ENCODE measurements at regions not wholly inside any gene's neighbourhood (a gene's known extent, or its start where the extent isn't known, plus 50 kb on each side); places are given as distances from the start of the nearest gene placed in this dataset.

DNA sequence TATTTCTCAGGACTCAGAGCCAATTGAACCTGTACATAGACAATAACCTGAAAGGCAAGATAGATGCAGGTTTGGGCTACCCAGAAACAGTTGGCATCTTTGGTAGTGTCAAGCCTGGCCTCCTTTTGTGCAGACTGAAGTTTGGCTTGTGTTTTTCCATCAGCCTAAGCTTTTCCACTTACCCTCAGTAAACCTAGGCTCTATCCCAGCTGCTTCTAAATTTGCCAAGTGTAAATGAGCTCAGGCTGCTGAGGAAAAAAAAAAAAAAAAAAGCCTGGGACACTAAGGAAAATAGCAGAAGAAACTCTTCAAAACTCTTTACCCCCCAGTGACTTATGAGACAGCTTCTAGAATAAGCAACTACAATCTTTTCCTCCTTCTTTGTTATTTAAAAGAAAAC, 316.3 kb upstream of the SORCS1 start:
- Histone ChIP-seq H3K79me1 (ENCODE audit: low read depth in 1 of 2, low read length in 2 of 2) (no peaks in the 10 kb centered on the region), H3K9me3 (ENCODE audit: control insufficient read depth, insufficient read depth, low read length) (peaks cover 11% of the 10 kb centered on the region), H2BK20ac (ENCODE audit: low read depth, low read length) (no peak overlapping the region), H3K27me3 (ENCODE audit: control insufficient read depth, insufficient read depth, low read length) (no peaks in the 10 kb centered on the region), H3K36me3 (ENCODE audit: control insufficient read depth, insufficient read depth, low read length) (no peaks in the 10 kb centered on the region), H3K4me2 (ENCODE audit: low read depth, low read length) (no peak overlapping the region), H3K27ac (ENCODE audit: insufficient read depth, low read length) (no peak overlapping the region), H3K4me3 (ENCODE audit: insufficient read depth, low read depth, low read length) (no peak overlapping the region), H2BK15ac (ENCODE audit: low read depth, low read length) (no peak overlapping the region), H2AK5ac (ENCODE audit: low read depth, low read length) (no peak overlapping the region), H3K4me1 (ENCODE audit: control insufficient read depth, insufficient read depth, low read length) (no peaks in the 10 kb centered on the region), H4K20me1 (ENCODE audit: insufficient read depth, low read length) (no peaks in the 10 kb centered on the region), H3K4ac (ENCODE audit: low read depth, low read length) (no peak overlapping the region), H4K8ac (ENCODE audit: low read depth in 2 of 2, low read length in 2 of 2) (no peak overlapping the region), H3K23ac (ENCODE audit: low read depth, low read length) (no peak overlapping the region), H3K9me1 (ENCODE audit: insufficient read depth, low read length) (no peaks in the 10 kb centered on the region), H2BK120ac (ENCODE audit: low read depth, low read length) (no peak overlapping the region), H3K56ac (ENCODE audit: extremely low read depth, insufficient read depth, low read length) (no peak overlapping the region), H3K18ac (ENCODE audit: low read depth, low read length) (no peak overlapping the region), H2BK5ac (ENCODE audit: low read depth, low read length, poor library complexity, severe bottlenecking) (no peak overlapping the region), H4K5ac (ENCODE audit: low read depth, low read length) (no peak overlapping the region), H3K14ac (replicated peaks; ENCODE audit: low read depth, low read length) (no peak overlapping the region), H3K9ac (ENCODE audit: low read depth, low read length) (no peak overlapping the region), H2AK9ac (replicated peaks; ENCODE audit: low read depth, low read length, poor library complexity) (no peak overlapping the region), H2AFZ (replicated peaks; ENCODE audit: low read length, poor library complexity) (no peak overlapping the region), H4K91ac (ENCODE audit: insufficient read depth, low read depth, low read length) (no peak overlapping the region)
- TF ChIP-seq, protein P1, sequence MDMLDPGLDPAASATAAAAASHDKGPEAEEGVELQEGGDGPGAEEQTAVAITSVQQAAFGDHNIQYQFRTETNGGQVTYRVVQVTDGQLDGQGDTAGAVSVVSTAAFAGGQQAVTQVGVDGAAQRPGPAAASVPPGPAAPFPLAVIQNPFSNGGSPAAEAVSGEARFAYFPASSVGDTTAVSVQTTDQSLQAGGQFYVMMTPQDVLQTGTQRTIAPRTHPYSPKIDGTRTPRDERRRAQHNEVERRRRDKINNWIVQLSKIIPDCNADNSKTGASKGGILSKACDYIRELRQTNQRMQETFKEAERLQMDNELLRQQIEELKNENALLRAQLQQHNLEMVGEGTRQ (IDR thresholded peaks at IDR 0.05; ENCODE audit: low read depth, low read length), result no peak
- TF ChIP-seq SMC3 (IDR thresholded peaks at IDR 0.05; ENCODE audit: low read depth, low read length), result no peak
- TF ChIP-seq NFE2L2 (IDR thresholded peaks at IDR 0.05; ENCODE audit: low read depth, low read length), result no peak
- no peak for TF ChIP-seq RCOR1 (IDR thresholded peaks at IDR 0.05; ENCODE audit: insufficient replicate concordance, low read length)
- no peak for TF ChIP-seq MAFK (IDR thresholded peaks at IDR 0.05; ENCODE audit: low read depth, low read length)
- no peak for TF ChIP-seq RFX5 (IDR thresholded peaks at IDR 0.05; ENCODE audit: low read depth, low read length)
- TF ChIP-seq FOS (IDR thresholded peaks at IDR 0.05; ENCODE audit: low read depth, low read length), result no peak
- no peak for TF ChIP-seq RAD21 (IDR thresholded peaks at IDR 0.05; ENCODE audit: low read length)
- TF ChIP-seq, protein P2, sequence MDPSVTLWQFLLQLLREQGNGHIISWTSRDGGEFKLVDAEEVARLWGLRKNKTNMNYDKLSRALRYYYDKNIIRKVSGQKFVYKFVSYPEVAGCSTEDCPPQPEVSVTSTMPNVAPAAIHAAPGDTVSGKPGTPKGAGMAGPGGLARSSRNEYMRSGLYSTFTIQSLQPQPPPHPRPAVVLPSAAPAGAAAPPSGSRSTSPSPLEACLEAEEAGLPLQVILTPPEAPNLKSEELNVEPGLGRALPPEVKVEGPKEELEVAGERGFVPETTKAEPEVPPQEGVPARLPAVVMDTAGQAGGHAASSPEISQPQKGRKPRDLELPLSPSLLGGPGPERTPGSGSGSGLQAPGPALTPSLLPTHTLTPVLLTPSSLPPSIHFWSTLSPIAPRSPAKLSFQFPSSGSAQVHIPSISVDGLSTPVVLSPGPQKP (IDR thresholded peaks at IDR 0.05; ENCODE audit: borderline replicate concordance, low read depth, low read length), result no peak
- TF ChIP-seq CHD1 (IDR thresholded peaks at IDR 0.05; ENCODE audit: low read depth, low read length), result no peak
- TF ChIP-seq, protein P3, sequence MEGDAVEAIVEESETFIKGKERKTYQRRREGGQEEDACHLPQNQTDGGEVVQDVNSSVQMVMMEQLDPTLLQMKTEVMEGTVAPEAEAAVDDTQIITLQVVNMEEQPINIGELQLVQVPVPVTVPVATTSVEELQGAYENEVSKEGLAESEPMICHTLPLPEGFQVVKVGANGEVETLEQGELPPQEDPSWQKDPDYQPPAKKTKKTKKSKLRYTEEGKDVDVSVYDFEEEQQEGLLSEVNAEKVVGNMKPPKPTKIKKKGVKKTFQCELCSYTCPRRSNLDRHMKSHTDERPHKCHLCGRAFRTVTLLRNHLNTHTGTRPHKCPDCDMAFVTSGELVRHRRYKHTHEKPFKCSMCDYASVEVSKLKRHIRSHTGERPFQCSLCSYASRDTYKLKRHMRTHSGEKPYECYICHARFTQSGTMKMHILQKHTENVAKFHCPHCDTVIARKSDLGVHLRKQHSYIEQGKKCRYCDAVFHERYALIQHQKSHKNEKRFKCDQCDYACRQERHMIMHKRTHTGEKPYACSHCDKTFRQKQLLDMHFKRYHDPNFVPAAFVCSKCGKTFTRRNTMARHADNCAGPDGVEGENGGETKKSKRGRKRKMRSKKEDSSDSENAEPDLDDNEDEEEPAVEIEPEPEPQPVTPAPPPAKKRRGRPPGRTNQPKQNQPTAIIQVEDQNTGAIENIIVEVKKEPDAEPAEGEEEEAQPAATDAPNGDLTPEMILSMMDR (conservative IDR thresholded peaks at IDR 0.05; ENCODE audit: low read depth, low read length), result no peak
- TF ChIP-seq BHLHE40 (IDR thresholded peaks at IDR 0.05; ENCODE audit: low read depth, low read length), result no peak
- no peak for TF ChIP-seq MAZ (IDR thresholded peaks at IDR 0.05; ENCODE audit: borderline replicate concordance, low read depth, low read length)
- TF ChIP-seq CEBPB (IDR thresholded peaks at IDR 0.05; ENCODE audit: low read depth, low read length), result no peak
- TF ChIP-seq MXI1 (IDR thresholded peaks at IDR 0.05; ENCODE audit: borderline replicate concordance, low read depth, low read length), result no peak
- no peak for TF ChIP-seq POLR2A (IDR thresholded peaks at IDR 0.05; ENCODE audit: low read depth, low read length)
- CTCF ChIA-PET, result no interaction called here
- no peak for DNase-seq
- no peak for ATAC-seq (ENCODE audit: low read depth)
- BruUV-seq (replicated peaks), result no TSS peak
- POLR2A ChIA-PET (ENCODE audit: unreplicated experiment), result no interaction called here
- dilution Hi-C loops (cut with HindIII; ENCODE audit: low sequenced_read_pairs, unreplicated experiment) (no loop called here), intact Hi-C loops (cut with micrococcal nuclease) (no loop called here), in situ Hi-C loops (cut with MboI; ENCODE audit: low sequenced_read_pairs) (no loop called here)

Measured in IMR-90 (cell line).